Activated naive CD8-positive, alpha-beta T cell treated with anti-CD3 and anti-CD28 coated beads for 36 hours (primary cell): ENCODE measurements at regions not wholly inside any gene's neighbourhood (a gene's known extent, or its start where the extent isn't known, plus 50 kb on each side); places are given as distances from the start of the nearest gene placed in this dataset.
"Not testable (repeated sequence)": the region's sequence is repeated elsewhere in the genome, so short reads cannot be mapped to it uniquely, and the experiment has no call there.

Experiments
- DNase-seq: peaks from one replicate; pipeline ENCODE4 v3.0.0; 2021
- H3K27ac Mint-ChIP-seq: one replicate; pipeline ENCODE4 v1.8.0; 2022; ENCODE audit warnings: mild to moderate bottlenecking, moderate library complexity, mixed read lengths
- H3K27me3 Mint-ChIP-seq: one replicate; pipeline ENCODE4 v1.8.0; 2022; ENCODE audit warnings: mild to moderate bottlenecking, mixed read lengths
- H3K36me3 Mint-ChIP-seq: one replicate; pipeline ENCODE4 v1.8.0; 2021; ENCODE audit warnings: mild to moderate bottlenecking, mixed read lengths
- H3K4me1 Mint-ChIP-seq: one replicate; pipeline ENCODE4 v1.8.0; 2021; ENCODE audit warnings: mixed read lengths
- H3K4me3 Mint-ChIP-seq: one replicate; pipeline ENCODE4 v1.8.0; 2022; ENCODE audit warnings: mild to moderate bottlenecking, moderate library complexity, mixed read lengths
- H3K9me3 Mint-ChIP-seq: one replicate; pipeline ENCODE4 v1.8.0; 2022; ENCODE audit warnings: mixed read lengths

- no peak for DNase-seq
- Mint-ChIP-seq H3K27me3 (peaks cover 7% of the 10 kb centered on the region), H3K9me3 (no peaks in the 10 kb centered on the region), H3K36me3 (no peaks in the 10 kb centered on the region), H3K4me1 (no peaks in the 10 kb centered on the region), H3K4me3 (no peak overlapping the region), H3K27ac (no peak overlapping the region)
Measured at GRCh38 chr10:117788911-117789310, 246.4 kb downstream of the EMX2 start.

DNA sequence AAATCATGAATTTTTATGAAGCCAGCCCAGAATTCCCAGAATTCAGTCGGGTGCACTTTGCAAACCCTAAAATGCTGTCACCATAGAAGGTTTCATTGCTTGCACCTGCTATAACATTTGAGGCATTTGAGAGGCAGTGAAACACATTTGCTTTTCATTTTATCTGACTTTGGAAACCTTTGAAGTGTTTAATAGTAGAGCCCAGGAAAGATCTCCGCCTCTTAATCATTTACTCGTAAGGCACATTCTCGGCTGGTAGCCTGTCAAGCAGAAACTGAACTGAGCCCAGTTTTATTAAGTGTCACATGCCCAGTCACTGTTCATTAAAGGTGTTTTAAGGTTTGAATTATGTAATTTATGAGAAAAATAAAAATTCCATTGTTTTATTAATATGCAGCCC, 247.6 kb downstream of the EMX2 start:
- H3K4me1 Mint-ChIP-seq = no peaks in the 10 kb centered on the region
- no peak overlapping the region for H3K4me3 Mint-ChIP-seq
- no peak overlapping the region for H3K27ac Mint-ChIP-seq
- no peaks in the 10 kb centered on the region for H3K9me3 Mint-ChIP-seq
- H3K36me3 Mint-ChIP-seq = no peaks in the 10 kb centered on the region
- DNase-seq = no peak
- peaks cover 7% of the 10 kb centered on the region for H3K27me3 Mint-ChIP-seq

DNA sequence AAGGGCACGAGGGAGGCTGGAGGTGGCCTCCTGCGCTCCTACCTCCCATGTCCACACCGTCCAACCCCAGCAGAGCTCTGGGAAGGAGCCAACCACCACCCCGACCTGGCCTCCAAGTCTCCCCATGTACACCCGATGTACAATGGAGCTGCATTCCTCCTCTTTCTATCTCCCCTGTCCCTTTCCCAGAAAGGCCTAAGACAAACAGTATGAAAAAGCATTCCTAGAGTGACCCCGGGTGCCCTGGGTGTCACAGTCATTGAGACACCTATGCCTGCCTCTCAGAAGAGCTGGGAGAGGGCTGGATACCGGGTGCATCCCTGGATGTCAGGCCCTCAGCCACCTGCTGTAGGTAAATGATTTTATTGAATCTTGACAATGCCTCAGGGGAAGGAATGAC, 248.1 kb downstream of the EMX2 start:
- DNase-seq = no peak
- Mint-ChIP-seq H3K9me3 (no peaks in the 10 kb centered on the region), H3K36me3 (no peaks in the 10 kb centered on the region), H3K4me3 (no peak overlapping the region), H3K27ac (no peak overlapping the region), H3K4me1 (no peaks in the 10 kb centered on the region), H3K27me3 (peaks cover 7% of the 10 kb centered on the region)

GRCh38 chr10:117792214-117792613, 249.7 kb downstream of the EMX2 start:
- DNase-seq = no peak
- H3K9me3 Mint-ChIP-seq = no peaks in the 10 kb centered on the region
- H3K36me3 Mint-ChIP-seq = no peaks in the 10 kb centered on the region
- no peaks in the 10 kb centered on the region for H3K4me1 Mint-ChIP-seq
- no peak overlapping the region for H3K27ac Mint-ChIP-seq
- H3K4me3 Mint-ChIP-seq = no peak overlapping the region
- H3K27me3 Mint-ChIP-seq = peaks cover 7% of the 10 kb centered on the region

DNA sequence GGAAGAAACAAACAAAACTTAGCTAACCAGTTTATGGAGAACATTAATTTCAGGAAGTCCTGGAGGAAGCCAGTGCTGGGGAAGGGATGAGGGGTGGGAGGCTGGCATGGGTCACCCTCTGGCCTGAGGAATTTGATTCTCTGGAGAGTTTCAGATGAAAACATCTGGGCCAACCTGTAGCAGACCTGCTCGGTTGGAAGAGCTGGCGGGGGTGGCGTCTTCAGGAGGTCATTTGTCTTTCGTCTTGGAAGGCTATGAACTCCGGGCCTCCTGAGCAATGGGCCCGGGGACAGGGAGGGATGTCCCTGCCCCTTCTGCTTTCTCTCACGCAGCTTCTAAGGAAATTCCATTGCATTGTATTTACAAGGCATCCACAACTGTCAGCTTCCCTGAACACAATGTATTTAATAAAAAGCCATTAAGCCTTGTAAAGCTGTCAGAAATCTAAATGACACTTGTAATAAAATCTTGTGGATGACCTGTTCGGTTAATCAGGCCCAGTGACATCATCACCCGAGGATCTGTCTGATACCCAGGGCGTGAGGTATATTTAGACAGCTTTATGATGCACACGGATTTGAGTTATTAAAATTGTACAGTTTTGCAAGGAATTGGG, 250.5 kb downstream of the RAB11FIP2 start:
- DNase-seq = no peak
- no peak overlapping the region for H3K27ac Mint-ChIP-seq
- H3K27me3 Mint-ChIP-seq = no peaks in the 10 kb centered on the region
- H3K36me3 Mint-ChIP-seq = no peaks in the 10 kb centered on the region
- no peak overlapping the region for H3K4me3 Mint-ChIP-seq
- H3K4me1 Mint-ChIP-seq = no peaks in the 10 kb centered on the region
- no peaks in the 10 kb centered on the region for H3K9me3 Mint-ChIP-seq

GRCh38 chr10:117797296-117797695, 249.4 kb downstream of the RAB11FIP2 start:
- Mint-ChIP-seq H3K36me3 (no peaks in the 10 kb centered on the region), H3K4me1 (no peaks in the 10 kb centered on the region), H3K27ac (no peak overlapping the region), H3K27me3 (peaks cover 5% of the 10 kb centered on the region), H3K9me3 (no peaks in the 10 kb centered on the region), H3K4me3 (no peak overlapping the region)
- DNase-seq = no peak

GRCh38 chr10:117801691-117802090, 245.1 kb downstream of the RAB11FIP2 start:
- Mint-ChIP-seq H3K27ac (no peak overlapping the region), H3K9me3 (no peaks in the 10 kb centered on the region), H3K36me3 (no peaks in the 10 kb centered on the region), H3K27me3 (peaks cover 15% of the 10 kb centered on the region), H3K4me3 (no peak overlapping the region), H3K4me1 (no peaks in the 10 kb centered on the region)
- DNase-seq = no peak

GRCh38 chr10:117804470-117805011, 242.2 kb downstream of the RAB11FIP2 start:
- H3K9me3 Mint-ChIP-seq = peaks cover under 1% of the 10 kb centered on the region
- DNase-seq = no peak
- H3K4me1 Mint-ChIP-seq = no peaks in the 10 kb centered on the region
- H3K27me3 Mint-ChIP-seq = peaks cover 15% of the 10 kb centered on the region
- no peak overlapping the region for H3K27ac Mint-ChIP-seq
- no peaks in the 10 kb centered on the region for H3K36me3 Mint-ChIP-seq
- no peak overlapping the region for H3K4me3 Mint-ChIP-seq

DNA sequence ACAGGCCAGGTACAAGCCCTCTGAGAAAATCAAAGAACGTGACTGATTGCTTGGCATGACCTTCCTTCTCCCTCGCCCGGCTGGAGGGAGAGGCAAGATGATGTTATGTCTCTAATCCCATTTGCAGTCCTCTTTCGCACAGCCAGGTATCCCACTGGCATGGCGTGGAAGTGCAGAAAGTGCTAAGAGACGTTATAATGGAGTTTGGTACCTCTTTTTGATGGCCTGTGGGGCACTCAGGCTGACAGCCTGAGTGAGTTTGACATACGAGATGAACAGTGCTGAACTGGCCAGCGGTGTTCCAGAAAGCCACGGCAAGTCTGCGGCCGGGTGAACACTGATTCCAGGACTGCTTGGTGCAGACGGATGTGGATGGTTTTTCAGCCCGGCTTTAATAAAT, 241.6 kb downstream of the RAB11FIP2 start:
- Mint-ChIP-seq H3K36me3 (no peaks in the 10 kb centered on the region), H3K4me3 (no peak overlapping the region), H3K9me3 (peaks cover 4% of the 10 kb centered on the region), H3K27ac (no peak overlapping the region), H3K27me3 (peaks cover 15% of the 10 kb centered on the region), H3K4me1 (no peaks in the 10 kb centered on the region)
- no peak for DNase-seq

- Mint-ChIP-seq H3K36me3 (no peaks in the 10 kb centered on the region), H3K27ac (no peak overlapping the region), H3K9me3 (peaks cover 6% of the 10 kb centered on the region), H3K4me3 (no peak overlapping the region), H3K4me1 (no peaks in the 10 kb centered on the region), H3K27me3 (peaks cover 11% of the 10 kb centered on the region)
- no peak for DNase-seq
Measured at GRCh38 chr10:117807441-117807840, 239.3 kb downstream of the RAB11FIP2 start.

DNA sequence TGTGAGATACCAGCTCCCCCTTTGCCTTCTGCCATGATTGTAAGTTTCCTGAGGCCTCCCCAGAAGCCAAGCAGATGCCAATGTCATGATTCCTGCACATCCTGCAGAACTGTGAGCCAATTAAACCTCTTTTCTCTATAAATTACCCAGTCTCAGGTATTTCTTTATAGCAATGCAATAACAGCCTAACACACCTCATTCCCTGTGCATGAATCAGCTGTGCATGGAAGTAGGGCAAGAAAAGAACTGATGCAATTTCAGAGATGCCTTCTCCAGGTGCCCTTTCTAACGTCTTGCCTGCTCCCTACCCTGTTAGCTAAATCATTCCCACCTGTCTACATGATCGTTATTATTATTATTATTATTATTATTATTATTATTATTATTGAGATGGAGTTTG, 230.9 kb downstream of the RAB11FIP2 start:
- not testable (repeated sequence) for DNase-seq, H3K36me3 Mint-ChIP-seq, H3K27me3 Mint-ChIP-seq, H3K27ac Mint-ChIP-seq, H3K4me1 Mint-ChIP-seq, H3K4me3 Mint-ChIP-seq, H3K9me3 Mint-ChIP-seq

GRCh38 chr10:117817116-117817515, 229.6 kb downstream of the RAB11FIP2 start:
- H3K36me3 Mint-ChIP-seq = no peaks in the 10 kb centered on the region
- no peaks in the 10 kb centered on the region for H3K9me3 Mint-ChIP-seq
- H3K27me3 Mint-ChIP-seq = no peaks in the 10 kb centered on the region
- no peaks in the 10 kb centered on the region for H3K4me1 Mint-ChIP-seq
- DNase-seq = no peak
- no peak overlapping the region for H3K27ac Mint-ChIP-seq
- no peak overlapping the region for H3K4me3 Mint-ChIP-seq

DNA sequence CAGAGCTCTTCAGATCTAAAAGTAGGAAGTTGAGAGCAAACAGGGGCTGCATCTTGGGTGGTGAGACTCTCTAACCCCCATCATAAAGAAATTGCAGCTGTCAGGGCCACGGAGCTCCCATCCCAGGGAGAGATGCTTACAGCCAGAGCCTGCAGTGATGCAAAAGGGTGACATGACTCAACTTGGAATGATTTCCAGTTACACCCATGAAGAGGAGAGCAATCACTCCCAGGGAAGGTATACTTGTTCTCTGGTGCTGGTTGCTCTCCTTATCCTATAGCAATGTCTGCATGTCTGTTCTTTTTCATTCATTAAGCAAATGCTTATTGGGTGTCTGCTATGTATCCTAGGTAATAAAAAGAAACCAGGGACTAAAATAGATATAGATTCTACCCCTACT, 228.0 kb downstream of the RAB11FIP2 start:
- Mint-ChIP-seq H3K9me3 (no peaks in the 10 kb centered on the region), H3K27me3 (peaks cover 4% of the 10 kb centered on the region), H3K4me1 (no peaks in the 10 kb centered on the region), H3K4me3 (no peak overlapping the region), H3K27ac (no peak overlapping the region), H3K36me3 (no peaks in the 10 kb centered on the region)
- DNase-seq = no peak

- no peaks in the 10 kb centered on the region for H3K9me3 Mint-ChIP-seq
- H3K4me1 Mint-ChIP-seq = no peaks in the 10 kb centered on the region
- peaks cover 4% of the 10 kb centered on the region for H3K27me3 Mint-ChIP-seq
- no peak overlapping the region for H3K4me3 Mint-ChIP-seq
- DNase-seq = no peak
- H3K36me3 Mint-ChIP-seq = no peaks in the 10 kb centered on the region
- no peak overlapping the region for H3K27ac Mint-ChIP-seq
Measured at GRCh38 chr10:117819304-117819703, 227.4 kb downstream of the RAB11FIP2 start.

GRCh38 chr10:117823980-117824379, 222.8 kb downstream of the RAB11FIP2 start:
- no peaks in the 10 kb centered on the region for H3K4me1 Mint-ChIP-seq
- DNase-seq = no peak
- no peaks in the 10 kb centered on the region for H3K36me3 Mint-ChIP-seq
- peaks cover 4% of the 10 kb centered on the region for H3K27me3 Mint-ChIP-seq
- no peak overlapping the region for H3K4me3 Mint-ChIP-seq
- H3K9me3 Mint-ChIP-seq = no peaks in the 10 kb centered on the region
- no peak overlapping the region for H3K27ac Mint-ChIP-seq

DNA sequence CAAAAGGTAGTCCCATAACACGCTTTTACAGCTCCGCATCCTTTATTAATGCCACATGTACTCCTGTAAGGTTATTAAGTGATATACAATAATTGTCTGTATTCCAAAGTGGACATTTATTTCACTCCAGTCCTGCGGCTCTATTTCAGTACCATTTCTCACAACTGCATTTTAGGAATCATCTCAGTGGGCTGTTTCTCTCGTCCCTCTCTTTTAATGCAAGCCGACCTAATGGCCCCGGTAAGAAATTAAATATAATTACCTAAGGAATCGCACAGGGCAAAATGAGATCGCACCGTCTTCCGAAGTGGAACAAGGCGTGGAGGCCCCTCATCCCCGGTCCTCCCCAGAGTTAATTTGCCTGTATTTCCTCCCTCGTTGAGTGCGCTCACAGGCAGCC, 216.5 kb downstream of the RAB11FIP2 start:
- no peak for DNase-seq
- H3K4me1 Mint-ChIP-seq = peaks cover 9% of the 10 kb centered on the region
- no peaks in the 10 kb centered on the region for H3K36me3 Mint-ChIP-seq
- H3K27ac Mint-ChIP-seq = peak overlapping the region; percentile 62
- H3K27me3 Mint-ChIP-seq = no peaks in the 10 kb centered on the region
- peak overlapping the region; percentile 65 for H3K4me3 Mint-ChIP-seq
- H3K9me3 Mint-ChIP-seq = no peaks in the 10 kb centered on the region
